GM18517 (cell line): ENCODE measurements at regions not wholly inside any gene's neighbourhood (a gene's known extent, or its start where the extent isn't known, plus 50 kb on each side); places are given as distances from the start of the nearest gene placed in this dataset.

ENCODE experiments used
- ATAC-seq: cut with Tn5 transposase; IDR thresholded peaks from one replicate; pipeline ENCODE4 v1.9.1; 2021; ENCODE audit warnings: mild to moderate bottlenecking, moderate library complexity; ENCODE audit not compliant: unreplicated experiment

GRCh38 chr11:109791337-109791736, 301.9 kb upstream of the ZC3H12C start:
- no peak for ATAC-seq

- no peak for ATAC-seq
These were observed 298.7 kb upstream of the ZC3H12C start for GRCh38 chr11:109794501-109794900.

DNA sequence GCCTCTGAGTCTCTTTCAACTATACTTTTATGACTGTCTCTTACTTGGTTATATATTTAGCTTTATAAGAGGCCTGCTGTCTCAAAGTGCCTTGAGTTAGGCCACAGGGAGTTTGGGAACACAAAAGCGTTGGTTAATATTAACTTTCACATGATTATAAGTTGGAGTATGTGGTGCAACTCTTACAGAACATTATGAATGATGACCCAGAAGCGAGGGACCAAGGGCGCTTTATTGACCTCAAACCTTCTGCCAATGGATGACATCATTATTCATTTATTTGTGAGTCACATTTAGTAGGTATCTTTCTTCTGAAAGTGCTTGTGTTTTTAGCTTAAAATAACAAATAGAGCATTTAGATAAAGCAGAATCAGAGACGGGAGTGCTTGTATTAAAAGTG, 298.0 kb upstream of the ZC3H12C start:
- ATAC-seq: no peak

GRCh38 chr11:109796253-109796652, 296.9 kb upstream of the ZC3H12C start:
- ATAC-seq: no peak

DNA sequence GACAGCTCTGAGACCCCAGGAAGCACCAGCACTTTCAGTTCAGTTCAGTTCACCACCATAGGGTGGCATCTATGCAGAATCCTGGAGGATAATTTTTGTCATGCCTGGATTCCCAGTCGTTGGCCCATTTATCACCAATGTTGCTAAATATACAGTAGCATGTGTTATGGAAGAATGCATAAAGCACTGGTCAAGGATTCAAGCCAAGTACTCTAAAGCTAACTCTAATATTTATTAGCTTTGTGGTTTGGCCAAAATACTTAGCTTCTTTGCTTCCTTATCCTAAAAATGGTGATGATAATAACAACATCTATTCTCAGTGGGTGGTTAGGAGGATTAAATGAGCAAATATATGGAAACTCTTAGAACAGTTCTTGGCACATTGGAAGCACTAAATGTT, 294.7 kb upstream of the ZC3H12C start:
- no peak for ATAC-seq

- no peak for ATAC-seq
These were observed 293.6 kb upstream of the ZC3H12C start for GRCh38 chr11:109799604-109800003.

DNA sequence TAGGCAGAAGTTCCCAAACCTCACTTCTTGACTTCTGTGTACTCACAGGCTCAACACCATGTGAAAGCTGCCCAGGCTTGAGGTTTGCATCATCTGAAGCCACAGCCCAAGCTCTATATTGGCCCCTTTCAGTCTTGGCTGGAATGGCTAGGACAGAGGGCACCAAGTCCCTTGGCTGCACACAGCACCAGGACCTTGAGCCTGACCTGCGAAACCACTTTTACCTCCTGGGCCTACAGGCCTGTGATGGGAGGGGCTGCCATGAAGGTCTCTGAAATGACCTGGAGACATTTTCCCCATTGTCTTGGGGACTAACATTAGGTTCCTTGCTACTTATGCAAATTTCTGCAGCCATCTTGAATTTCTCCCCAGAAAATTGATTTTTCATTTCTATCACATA, 288.3 kb upstream of the ZC3H12C start:
- ATAC-seq: no peak

- ATAC-seq: no peak
These were observed 287.0 kb upstream of the ZC3H12C start for GRCh38 chr11:109806205-109806604.

DNA sequence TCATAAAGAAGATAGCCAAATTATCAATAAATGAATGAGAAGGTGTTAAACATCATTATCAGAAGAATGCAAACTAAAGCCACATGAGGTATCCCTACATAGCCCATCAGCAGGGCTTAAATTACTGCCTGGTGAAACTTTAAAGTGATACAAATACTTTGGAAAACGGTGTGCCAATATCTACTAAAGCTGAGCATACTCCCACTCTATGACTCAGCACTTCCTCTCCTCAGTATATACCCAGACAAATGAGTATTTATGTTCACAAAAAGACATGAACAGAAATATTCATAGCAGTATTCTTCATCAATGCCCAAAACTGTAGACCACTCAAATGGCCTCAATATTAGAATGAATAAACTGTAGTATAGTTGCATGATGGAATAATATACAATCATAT, 284.6 kb upstream of the ZC3H12C start:
- ATAC-seq: no peak

- no peak for ATAC-seq
These were observed 278.4 kb upstream of the ZC3H12C start for GRCh38 chr11:109814824-109815223.

GRCh38 chr11:109815500-109816150, 277.6 kb upstream of the ZC3H12C start:
- no peak for ATAC-seq

DNA sequence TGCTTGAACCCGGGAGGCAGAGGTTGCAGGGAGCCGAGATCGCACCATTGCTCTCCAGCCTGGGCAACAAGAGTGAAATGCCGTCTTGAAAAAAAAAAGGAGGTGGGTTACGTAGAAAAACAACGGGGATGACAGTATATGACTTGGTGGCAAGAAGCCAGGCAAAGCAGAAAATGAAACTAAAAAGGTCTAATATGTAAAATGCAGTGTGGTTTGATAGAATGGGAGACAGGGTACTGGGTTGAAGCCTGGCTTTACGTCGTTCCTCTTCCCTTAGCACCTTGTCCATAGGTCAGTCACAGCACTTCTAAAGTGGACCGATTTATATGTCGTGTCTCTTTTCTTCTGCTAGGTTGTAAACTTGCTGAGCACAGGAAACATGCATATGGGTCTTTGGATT, 274.9 kb upstream of the ZC3H12C start:
- no peak for ATAC-seq

GRCh38 chr11:109819410-109819809, 273.8 kb upstream of the ZC3H12C start:
- ATAC-seq: no peak

- ATAC-seq: no peak
These were observed 271.7 kb upstream of the ZC3H12C start for GRCh38 chr11:109821511-109821910.

GRCh38 chr11:109822436-109823102, 270.6 kb upstream of the ZC3H12C start:
- no peak for ATAC-seq

DNA sequence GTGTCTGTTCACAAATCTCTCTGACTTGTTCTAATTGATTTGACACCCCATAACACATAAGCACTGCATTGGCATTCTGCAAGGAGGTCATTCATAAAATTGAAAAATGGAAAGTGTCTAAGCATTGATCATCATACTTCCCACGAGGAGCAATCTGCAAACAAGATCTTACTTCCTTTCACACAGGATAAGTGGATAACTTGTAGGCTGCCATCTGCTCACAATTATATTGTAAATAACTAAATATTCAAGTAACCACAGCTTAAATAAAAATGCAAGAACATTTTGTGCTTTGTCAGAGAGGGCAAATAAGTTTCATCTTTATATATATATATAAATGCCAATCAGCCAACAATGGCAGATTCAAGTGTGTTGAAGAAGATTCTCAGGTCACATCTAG, 264.8 kb upstream of the ZC3H12C start:
- ATAC-seq: no peak

DNA sequence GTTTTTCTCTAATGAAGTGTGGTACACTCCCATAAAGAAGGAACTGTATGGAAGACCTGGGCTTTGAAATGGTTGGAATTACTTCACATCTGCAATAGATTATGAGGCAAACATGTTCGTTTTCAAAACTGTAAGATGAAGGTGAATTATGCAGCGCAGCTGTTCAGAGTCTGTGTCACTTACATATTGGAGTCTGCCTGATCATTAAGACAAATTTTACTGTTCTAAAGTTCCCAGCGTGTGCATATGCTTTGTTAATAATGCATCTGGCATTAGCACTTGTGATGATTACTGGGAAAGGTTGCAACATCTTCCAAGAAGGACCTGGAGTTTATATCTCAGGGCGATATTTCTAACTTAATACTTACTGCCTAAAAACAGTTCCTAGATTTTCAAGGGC, 255.2 kb upstream of the ZC3H12C start:
- no peak for ATAC-seq

- ATAC-seq: no peak
These were observed 247.8 kb upstream of the ZC3H12C start for GRCh38 chr11:109845437-109845836.

GRCh38 chr11:109847621-109848020, 245.6 kb upstream of the ZC3H12C start:
- ATAC-seq: no peak

- no peak for ATAC-seq
These were observed 244.1 kb upstream of the ZC3H12C start for GRCh38 chr11:109849051-109849450.

- ATAC-seq: no peak
These were observed 243.2 kb upstream of the ZC3H12C start for GRCh38 chr11:109849946-109850345.

DNA sequence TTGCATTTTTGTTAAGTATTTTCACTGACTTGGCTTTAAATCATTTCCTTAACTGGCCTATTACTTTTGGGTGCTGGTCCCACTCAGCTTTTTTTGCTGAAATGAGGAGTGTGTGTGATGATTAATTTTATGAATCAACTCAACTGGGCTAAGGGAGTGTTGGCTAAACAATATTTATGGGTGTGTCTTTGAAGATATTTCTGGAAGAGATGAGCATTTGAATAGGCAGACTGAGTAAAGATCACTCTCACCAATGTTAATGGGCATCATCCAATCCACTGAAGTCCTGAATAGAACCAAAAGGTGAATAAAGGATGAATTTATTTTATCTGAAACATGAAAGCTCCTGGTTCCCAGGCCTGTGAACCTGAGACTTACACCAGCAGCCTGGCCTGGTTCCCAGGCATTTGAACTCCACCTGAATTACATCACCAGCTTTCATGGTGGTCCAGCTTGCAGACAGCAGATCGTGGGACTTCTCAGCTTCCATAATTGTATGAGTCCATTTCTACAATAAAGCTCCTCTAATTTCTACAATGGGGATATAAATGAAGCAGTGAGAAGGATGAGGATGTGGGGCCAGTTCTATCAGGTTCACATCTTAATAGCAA, 241.3 kb upstream of the ZC3H12C start:
- no peak for ATAC-seq
